GM10847 (cell line): ENCODE measurements at regions not wholly inside any gene's neighbourhood (a gene's known extent, or its start where the extent isn't known, plus 50 kb on each side); places are given as distances from the start of the nearest gene placed in this dataset.

Experiments
- POLR2A ChIP-seq: IDR thresholded peaks from 2 replicates; pipeline ENCODE4 v1.6.1; 2011; ENCODE audit not compliant: insufficient read length; ENCODE audit errors: extremely low read depth

DNA sequence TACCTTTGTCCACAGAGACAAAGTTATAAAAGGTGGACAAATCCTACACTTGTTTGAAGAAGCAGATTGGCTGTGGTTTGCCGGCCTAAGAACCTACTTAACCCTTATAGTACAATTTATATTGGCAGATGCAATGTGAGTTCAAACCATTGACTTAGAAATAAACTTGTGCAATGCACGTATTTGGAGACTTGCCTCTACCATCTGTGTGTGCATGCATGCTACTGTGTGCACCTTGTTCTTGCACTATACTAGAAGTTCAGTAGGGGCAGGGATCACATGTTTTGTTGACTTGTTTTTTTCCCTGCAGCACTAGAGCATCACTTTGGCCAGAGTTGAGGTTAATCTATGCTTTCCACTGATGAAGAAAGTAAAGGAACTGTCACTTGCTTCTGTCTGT, 163.1 kb upstream of the SERP2 start:
- no peak for TF ChIP-seq POLR2A

DNA sequence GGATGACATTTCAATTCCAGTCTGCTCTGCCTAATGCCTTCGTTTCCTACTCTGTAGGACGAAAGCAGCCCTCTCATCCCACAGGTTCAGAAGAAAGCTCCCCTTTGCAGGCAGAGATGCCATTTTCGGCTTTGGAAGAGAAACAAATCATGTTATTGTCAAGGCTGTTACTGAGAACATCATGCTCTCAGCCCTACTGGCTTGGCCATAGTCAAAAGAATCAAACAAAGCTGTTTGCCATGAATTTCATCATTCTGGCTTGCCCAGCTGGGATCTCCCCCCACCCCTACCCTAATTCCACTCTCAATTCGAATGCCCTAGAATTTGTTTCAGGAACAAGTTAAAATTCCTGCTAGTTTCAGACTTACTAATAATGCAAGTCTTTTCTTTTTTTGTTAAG, 162.3 kb upstream of the SERP2 start:
- TF ChIP-seq POLR2A: no peak

DNA sequence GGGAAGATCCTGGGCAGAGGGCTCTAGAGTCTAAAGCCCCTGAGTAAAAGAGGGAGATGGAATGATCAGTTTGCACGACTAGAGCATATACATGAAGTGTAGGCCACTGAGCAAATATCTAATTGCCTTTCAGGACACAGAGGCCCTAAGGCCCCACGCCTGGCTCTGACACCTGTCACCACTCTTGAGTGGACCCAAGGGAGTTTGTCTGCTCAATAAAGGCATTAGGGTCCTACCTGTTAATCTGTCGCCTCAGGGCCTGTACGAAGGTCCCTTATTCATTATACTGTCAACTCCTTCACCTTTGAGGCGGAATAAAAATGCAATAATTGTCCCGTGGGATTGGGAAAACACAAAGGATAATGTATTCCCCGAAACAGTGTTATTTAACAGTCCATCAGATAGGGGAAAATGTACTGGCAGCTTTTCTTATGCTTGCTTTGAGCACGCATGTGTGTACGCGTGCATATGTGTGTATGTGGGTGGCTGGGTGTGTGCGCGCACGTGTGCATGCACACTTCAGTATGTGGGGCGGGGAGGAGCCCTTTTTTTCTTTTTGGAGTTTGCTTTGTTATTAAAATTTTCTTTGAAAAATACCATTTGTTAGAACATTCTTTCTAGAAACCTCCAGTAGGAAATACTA, 161.8 kb upstream of the SERP2 start:
- no peak for TF ChIP-seq POLR2A

DNA sequence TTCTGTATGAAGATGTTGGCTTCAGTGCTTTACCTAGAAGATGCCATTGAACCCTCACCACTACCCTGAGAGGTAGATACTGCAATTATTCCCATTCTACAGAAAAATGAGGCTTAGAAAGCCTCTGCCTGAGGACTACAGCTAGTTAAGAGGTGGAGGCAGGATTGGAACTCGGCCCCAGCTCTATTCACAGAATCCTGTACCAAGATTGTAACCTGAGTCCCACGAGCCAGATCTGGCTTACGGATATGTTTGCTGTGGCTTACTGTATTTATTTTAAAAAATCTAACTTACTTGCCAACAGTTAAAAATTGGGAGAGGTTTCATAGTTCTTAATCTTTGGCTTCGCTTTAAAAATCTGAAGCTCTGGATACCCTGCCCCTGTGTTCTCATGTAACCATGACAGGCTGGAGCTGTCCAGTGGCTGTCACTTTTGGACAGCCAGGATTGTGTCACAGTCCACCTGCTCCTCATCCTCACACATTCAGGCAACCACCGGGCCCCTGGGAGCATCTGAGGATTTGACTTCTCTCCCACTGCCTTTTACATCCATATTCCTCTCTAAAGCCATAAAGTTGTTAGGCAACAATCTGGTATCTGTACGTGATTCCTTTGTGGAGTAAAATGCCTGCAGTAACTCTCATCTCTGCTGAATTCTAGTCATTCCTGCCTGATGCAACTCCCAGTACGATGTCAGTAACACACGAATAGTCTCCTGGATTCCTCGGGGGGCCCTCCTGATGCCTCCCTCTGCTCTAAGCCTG, 160.8 kb upstream of the SERP2 start:
- no peak for TF ChIP-seq POLR2A

DNA sequence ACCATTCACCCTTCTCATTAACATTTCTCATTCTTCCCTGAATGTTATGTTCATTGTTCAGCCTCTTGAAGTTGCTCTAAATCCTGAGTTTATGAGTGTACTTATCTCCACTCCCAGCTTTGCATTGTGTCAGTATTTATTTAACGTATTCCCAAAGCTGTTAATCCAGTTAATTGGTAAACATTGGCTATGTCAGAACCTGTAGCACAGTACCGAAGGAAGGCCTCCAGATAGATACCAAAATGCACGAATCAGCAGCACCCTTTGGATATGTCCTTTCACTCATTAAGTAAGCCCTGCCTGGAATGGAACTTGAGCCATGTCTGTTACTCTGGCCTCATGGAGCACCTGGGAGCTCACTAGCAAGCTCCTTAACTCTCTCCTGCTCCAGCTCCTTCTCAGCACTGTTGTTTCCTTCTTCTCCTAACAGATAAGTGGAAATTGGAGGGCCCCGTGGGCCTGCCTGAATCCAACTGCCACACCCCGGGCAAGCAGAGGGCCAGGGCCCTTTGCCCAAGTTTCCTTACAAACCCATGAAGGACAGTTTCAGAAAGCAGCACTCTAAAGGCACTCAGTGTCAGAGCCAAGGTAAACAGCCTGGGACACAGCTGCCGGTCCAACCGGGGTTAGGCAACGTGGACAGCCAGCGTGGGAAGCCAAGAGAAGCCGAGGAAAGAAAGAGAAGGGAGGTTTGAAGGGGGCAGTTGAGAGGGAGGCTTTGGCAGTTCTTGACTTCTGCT, 155.0 kb upstream of the SERP2 start:
- no peak for TF ChIP-seq POLR2A

DNA sequence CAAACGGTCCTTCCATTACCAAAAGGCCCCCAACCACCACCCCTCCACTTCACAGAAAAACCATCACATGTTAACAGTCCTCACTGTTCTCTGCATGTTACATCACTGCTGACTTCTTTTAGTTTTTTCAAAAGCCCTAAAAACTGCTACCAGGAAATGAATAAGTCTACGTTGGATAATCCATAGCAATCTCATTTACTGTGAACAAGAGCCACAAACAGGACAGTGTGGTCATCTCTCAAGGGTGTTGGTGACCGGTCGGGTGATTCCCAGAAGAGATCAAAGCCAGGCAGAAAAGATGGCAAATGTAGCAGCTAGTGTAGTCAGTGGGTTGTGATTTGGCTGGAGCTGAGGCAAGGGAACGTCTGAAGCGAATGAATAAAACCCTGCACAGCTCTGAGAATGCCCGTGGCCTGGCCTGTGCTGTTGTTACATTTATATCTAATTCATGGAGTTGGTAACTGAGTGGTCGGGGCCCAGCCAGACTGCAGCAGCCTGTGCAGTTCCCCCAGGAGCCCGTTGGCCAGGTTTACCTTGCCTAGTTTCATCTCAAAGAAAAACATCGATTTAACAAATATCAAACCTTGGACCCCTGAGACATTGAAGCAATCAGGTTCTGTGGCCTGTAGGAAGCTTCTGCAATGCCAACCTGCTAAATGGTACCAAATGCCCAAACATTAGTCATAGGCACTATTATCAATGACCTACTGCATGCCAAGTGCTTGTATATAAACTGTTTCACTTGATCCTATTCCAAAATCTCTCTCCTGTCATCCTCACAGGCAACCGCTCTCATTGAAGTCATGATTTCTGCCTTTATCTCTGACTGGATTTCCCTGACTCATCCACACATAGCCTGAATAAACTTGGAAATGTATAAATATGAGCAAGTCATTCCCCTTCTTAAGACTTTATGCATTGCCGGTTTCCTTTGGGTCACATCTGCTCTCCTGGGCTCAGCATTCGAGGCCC, 153.8 kb upstream of the SERP2 start:
- TF ChIP-seq POLR2A: no peak

DNA sequence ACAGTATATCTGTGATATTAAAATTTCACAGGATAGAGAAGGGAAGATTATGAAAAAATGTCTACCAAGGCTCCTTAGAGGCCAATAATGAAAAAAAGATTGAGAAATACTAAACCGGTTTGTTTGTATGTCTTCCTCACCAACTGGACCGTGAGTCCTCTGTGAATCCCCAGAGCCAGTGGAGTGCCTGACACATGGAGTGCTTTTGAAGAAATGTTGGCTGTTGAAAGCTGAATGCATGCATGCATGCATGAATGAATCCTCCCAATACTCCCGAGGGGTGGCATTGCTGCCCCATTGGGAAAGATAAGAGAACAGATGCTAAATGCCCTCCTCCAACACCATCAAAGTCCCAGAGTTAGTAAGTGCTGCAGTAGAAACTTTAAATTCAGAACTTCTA, 152.7 kb upstream of the SERP2 start:
- no peak for TF ChIP-seq POLR2A

DNA sequence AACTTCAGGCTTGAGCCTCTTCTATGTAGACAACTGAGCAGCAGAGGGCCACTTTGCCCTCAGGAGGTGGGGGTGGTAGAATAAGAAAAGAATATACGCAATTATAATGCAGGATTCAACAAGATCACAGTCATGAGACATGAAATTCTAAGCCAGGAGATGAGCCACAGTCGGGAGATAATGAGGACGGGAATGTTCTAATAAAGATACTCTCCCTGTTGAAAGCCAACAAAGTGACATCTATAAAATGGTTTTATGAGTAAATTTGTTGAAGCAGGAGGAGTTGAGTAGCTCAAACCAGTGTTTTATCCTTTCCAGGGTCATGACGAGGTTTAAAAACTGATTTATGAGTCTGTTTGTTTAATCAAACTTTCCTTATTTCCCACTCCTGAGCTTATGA, 152.0 kb upstream of the SERP2 start:
- no peak for TF ChIP-seq POLR2A

DNA sequence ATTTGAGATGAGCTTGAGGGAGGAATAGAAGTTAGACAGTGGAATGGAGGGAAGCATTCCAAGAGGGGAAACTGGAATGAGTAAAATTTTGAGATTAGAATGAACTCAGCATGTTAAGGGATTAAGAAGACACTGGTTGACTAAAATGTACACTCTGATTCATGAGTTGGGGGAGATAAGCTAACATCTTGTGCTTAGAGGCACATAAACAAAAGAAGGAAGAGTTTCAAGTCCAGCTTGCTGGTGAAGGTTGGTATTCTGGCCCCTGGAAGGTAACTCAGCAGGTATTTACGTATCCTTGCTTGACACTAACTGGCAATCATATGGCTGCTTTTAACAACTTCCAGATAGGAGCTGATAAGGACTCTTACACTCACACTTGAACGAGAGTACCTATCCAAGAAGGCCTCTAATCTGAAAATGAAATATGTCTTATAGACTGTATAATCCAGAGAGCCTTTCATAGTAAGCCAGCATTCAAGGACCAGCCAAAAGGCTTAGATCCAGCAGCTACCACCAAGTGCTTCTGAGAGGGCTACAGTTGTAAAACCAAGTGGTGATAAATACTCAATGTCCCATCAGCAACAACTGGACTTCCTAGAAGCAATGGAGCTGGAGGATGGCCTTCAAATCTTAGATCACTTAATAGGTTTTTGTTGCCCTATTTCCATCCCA, 149.7 kb upstream of the SERP2 start:
- no peak for TF ChIP-seq POLR2A

DNA sequence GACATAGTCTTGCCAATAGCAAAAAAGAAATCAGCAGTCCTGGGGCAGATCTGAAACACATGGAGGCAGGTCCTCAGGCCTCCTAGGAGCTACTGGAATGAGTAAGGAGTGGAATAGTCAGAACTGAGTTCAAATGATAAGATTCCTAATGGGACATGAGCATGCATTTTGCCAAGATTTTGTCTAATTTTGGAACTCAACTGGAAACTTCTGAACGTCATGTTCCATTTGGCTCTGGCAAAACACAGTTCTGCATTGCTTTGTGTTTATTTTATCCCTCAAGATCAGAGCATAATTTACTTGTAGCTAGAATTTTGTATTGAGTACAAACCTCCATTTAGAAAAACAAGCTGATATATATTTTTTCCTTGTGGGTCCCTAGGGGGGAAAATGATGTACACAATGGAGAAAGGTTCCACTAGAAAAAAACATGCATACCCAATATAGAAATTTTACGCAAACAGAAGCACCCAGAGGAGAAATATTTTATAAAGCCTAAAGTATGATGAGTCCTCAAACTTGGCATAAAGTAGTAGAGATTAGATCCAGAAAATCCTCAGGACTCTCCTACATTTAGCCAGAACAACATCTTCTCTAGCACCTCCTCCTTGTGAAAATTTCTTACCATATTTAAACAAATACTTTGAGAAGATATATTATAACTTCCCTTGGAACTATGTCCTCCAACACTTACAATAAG, 149.0 kb upstream of the SERP2 start:
- TF ChIP-seq POLR2A: no peak

DNA sequence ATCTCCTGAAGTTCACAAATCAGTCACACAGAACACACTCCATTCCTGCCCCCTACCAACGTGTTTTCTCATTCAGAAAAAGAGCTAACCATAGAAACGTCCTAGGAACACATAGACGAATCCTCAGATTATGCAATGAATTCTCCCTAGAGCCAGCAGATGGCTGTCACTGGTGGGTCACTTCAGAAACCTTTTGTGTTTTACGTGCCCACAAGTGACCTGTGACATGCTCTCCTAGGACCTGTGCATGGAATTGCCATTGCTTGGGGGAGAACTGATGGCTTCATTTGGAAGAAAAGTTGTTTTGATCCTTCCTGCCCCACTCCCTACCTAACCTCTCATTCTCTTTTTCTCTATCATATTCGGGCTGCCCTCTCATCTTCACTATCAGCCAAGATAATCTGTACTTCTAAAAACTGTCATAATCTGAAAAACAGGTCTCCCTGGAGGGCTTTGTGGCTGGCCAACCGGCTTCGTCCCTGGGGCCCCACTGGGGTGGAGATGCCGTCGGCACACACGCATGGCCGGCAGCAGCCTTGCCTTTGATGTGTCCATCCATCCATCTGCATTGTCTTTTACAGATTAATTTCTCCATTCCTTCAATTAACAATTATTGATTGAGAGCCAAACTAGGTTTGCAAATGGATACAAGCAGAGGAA, 144.1 kb upstream of the SERP2 start:
- no peak for TF ChIP-seq POLR2A

DNA sequence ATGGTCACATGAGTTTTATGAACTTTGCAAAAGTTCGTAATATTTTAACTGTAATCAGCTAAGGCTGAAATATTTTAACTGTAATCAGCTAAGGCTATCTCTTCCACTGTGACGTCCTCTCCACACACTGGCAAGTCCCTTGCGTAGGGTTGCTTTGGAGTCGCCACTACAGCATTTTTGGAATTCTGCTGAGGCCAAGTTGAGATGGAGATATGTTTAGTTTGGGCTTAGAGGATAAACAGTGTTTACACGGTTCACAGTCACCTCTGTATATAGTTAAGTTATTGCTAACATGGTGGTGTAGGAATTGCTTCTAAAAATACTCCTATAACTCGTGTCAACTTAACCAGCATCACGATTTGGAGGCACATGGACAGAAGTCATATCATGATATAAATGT, 143.6 kb upstream of the SERP2 start:
- no peak for TF ChIP-seq POLR2A

DNA sequence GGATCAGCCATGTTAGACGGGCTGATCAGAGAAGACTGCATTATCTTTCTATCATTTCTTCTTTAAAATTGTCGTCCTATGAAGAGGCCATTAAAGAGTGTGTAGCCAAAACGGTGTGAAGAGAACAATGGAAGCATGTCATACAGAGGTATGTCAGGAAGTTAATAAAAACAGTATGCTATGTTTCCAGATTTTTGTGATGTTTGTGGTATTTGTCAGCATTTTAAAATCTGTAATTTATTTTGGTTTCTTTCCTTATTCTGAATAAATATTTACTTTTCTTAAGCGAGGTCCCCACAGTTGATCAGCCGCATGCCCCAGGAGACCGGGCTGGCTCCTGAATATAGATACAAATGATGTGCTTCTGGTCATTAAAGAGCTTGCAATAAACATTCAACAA, 142.9 kb upstream of the SERP2 start:
- no peak for TF ChIP-seq POLR2A
